AG10803 (cell line): ENCODE measurements at regions not wholly inside any gene's neighbourhood (a gene's known extent, or its start where the extent isn't known, plus 50 kb on each side); places are given as distances from the start of the nearest gene placed in this dataset.
A peak's percentile ranks its signal among the peaks of the same experiment; 100 is the strongest.

Source experiments
- DNase-seq: peaks from one replicate; pipeline ENCODE4 v3.0.0; 2010; ENCODE audit warnings: low read depth
- H3K4me3 ChIP-seq: 2 replicates; pipeline ENCODE4 v1.5.1; 2011; ENCODE audit warnings: mild to moderate bottlenecking, low read length, control low read depth
- CTCF ChIP-seq: conservative IDR thresholded peaks from 2 replicates; pipeline ENCODE4 v1.5.1; 2011; ENCODE audit warnings: mild to moderate bottlenecking, low read length, control low read depth, inconsistent platforms

- no peak for DNase-seq
- TF ChIP-seq CTCF, result no peak
- H3K4me3 ChIP-seq, result no peak overlapping the region
Measured at GRCh38 chr1:87510540-87510939, 181.9 kb downstream of the LMO4 start.

- no peak for TF ChIP-seq CTCF
- H3K4me3 ChIP-seq, result no peak overlapping the region
Measured at GRCh38 chr1:87511449-87511848, 182.8 kb downstream of the LMO4 start.

GRCh38 chr1:87512431-87512830 is 183.8 kb downstream of the LMO4 start:
- no peak for TF ChIP-seq CTCF
- DNase-seq, result no peak
- H3K4me3 ChIP-seq, result no peak overlapping the region

More at GRCh38 chr1:87511449-87511848, 182.8 kb downstream of the LMO4 start:
- DNase-seq, result no peak

- TF ChIP-seq CTCF, result no peak
- no peak for DNase-seq
- no peak overlapping the region for H3K4me3 ChIP-seq
Measured at GRCh38 chr1:87513255-87513654, 184.6 kb downstream of the LMO4 start.

GRCh38 chr1:87513966-87514660 is 185.4 kb downstream of the LMO4 start:
- H3K4me3 ChIP-seq, result no peak overlapping the region
- no peak for TF ChIP-seq CTCF
- DNase-seq, result no peak

DNA sequence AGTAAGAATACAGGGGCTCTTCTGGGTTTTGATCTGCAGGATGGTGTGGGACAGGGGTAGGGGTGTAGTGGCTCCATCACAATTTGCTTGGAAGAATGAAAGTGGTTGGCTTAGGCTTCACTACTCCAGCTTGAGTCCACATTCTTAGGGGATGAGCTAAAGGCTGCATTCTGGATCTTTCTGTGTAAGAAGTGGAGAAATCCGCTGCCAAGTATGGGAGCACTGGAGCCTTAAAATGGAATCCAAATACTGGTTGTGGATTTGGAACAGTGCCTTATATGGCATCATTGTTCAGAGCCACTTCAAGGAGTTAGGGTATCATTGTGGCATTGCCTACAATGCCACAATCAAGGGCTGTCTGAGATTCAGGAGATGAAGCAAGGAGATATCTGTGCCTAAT is 187.1 kb downstream of the LMO4 start:
- no peak overlapping the region for H3K4me3 ChIP-seq
- TF ChIP-seq CTCF, result no peak
- DNase-seq, result peak; percentile 39

DNA sequence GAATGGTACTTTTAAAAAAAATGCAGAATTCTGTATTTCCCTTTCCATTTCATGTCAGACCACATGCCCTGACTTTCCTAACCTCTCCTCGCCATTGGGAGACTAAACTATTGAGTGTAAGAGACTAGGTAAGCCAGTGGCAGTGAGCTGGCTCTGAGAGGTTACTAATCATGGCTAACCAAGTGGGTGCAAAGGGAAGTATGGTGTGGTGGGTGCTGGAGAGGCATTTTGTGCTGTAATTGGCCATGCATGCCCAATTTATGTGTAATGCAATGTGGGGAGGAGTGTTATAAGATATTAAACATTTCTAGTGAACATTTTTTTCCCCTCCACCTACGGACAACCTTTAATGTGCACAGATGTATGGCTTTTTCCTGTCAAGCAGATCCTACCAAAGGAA is 190.1 kb downstream of the LMO4 start:
- DNase-seq, result no peak
- no peak for TF ChIP-seq CTCF
- no peak overlapping the region for H3K4me3 ChIP-seq
